Lung (tissue), 11 donors: ENCODE measurements at regions not wholly inside any gene's neighbourhood (a gene's known extent, or its start where the extent isn't known, plus 50 kb on each side); places are given as distances from the start of the nearest gene placed in this dataset.
"Not testable (repeated sequence)": the region's sequence is repeated elsewhere in the genome, so short reads cannot be mapped to it uniquely, and the experiment has no call there.

Source experiments
- ATAC-seq: fragments of 200-7000 bp; cut with Tn5 transposase; one replicate; pipeline ENCODE4 v1.9.1; 2020; ENCODE audit warnings: moderate number of reproducible peaks; ENCODE audit not compliant: insufficient read depth, low FRiP score
- DNase-seq, 3 donors: peaks; one replicate each; pipeline ENCODE4 v3.0.0-alpha.2; 2013 to 2017
- H3K27ac ChIP-seq, 2 donors: one replicate each; pipeline ENCODE4 v1.5.1; 2013; ENCODE audit warnings: mild to moderate bottlenecking in 2 of 2, moderate library complexity in 2 of 2, control low read depth in 1 of 2, inconsistent platforms in 1 of 2, low read depth in 1 of 2, low read length in 1 of 2
- H3K27me3 ChIP-seq, 3 donors: one replicate each; pipeline ENCODE4 v1.5.1; 2013; ENCODE audit warnings: low read length in 2 of 3; ENCODE audit not compliant: control insufficient read depth in 3 of 3, insufficient read depth in 3 of 3
- H3K36me3 ChIP-seq, 4 donors: one replicate each; pipeline ENCODE4 v1.5.1; 2013; ENCODE audit warnings: low read length in 4 of 4, mild to moderate bottlenecking in 1 of 4, moderate library complexity in 1 of 4; ENCODE audit not compliant: control insufficient read depth in 4 of 4, insufficient read depth in 4 of 4
- H3K4me1 ChIP-seq, 5 donors: one replicate each; pipeline ENCODE4 v1.5.1; 2013; ENCODE audit warnings: low read length in 5 of 5, mild to moderate bottlenecking in 2 of 5, moderate library complexity in 1 of 5; ENCODE audit not compliant: control insufficient read depth in 5 of 5, insufficient read depth in 5 of 5
- H3K4me3 ChIP-seq: one replicate; pipeline ENCODE4 v1.5.1; 2013; ENCODE audit warnings: mild to moderate bottlenecking, control low read depth, moderate library complexity
- H3K9ac ChIP-seq, 2 donors: one replicate each; pipeline ENCODE4 v1.5.1; 2013; ENCODE audit warnings: low read length in 2 of 2, control low read depth in 1 of 2; ENCODE audit not compliant: insufficient read depth in 1 of 2
- H3K9me3 ChIP-seq, 4 donors: one replicate each; pipeline ENCODE4 v1.5.1; 2013; ENCODE audit warnings: low read length in 3 of 4, mild to moderate bottlenecking in 1 of 4, moderate library complexity in 1 of 4; ENCODE audit not compliant: control insufficient read depth in 4 of 4, insufficient read depth in 3 of 4
- WGBS, 2 donors: extraction: QIAGEN DNeasy Blood & Tissue Kit; methylation state at CpG; one replicate each; pipeline ENCODE4 v1.1.7; 2013; 5-methylcytosine and 5-hydroxymethylcytosine counted together
- TF ChIP-seq, protein P1 (sequence below): IDR thresholded peaks from 2 replicates; pipeline ENCODE4 v1.5.1; 2012; ENCODE audit warnings: mild to moderate bottlenecking; ENCODE audit errors: control extremely low read depth, extremely low read depth
- donor health status: control.
- donor health status: control.
- donor health status: Bipolar disorder and iron deficiency.
- donor health status: healthy.
- donor health status: DM: yes; HTN: yes; CAD: no.

DNA sequence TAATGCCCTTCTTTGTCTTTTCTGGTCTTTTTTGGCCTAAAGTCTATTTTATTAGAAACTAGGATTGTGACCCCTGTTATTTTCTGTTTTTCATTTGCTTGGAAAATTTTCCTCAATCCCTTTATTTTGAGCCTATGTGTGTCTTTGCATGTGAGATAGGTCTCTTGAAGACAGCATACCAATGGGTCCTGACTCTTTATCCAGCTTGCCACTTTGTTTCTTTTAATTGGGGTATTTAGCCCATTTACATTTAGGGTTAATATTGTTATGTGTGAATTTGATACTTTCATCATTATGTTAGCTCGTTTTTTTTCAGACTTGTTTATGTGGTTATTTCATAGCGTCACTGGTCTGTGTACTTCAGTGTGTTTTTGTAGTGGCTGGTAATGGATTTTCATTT lies 682.6 kb downstream of the JRKL start:
- 75 to 82% methylated on average over 2 of the region's 2 CpGs for WGBS, 2 donors
- no peak overlapping the region for H3K27ac ChIP-seq
- TF ChIP-seq, protein P1, sequence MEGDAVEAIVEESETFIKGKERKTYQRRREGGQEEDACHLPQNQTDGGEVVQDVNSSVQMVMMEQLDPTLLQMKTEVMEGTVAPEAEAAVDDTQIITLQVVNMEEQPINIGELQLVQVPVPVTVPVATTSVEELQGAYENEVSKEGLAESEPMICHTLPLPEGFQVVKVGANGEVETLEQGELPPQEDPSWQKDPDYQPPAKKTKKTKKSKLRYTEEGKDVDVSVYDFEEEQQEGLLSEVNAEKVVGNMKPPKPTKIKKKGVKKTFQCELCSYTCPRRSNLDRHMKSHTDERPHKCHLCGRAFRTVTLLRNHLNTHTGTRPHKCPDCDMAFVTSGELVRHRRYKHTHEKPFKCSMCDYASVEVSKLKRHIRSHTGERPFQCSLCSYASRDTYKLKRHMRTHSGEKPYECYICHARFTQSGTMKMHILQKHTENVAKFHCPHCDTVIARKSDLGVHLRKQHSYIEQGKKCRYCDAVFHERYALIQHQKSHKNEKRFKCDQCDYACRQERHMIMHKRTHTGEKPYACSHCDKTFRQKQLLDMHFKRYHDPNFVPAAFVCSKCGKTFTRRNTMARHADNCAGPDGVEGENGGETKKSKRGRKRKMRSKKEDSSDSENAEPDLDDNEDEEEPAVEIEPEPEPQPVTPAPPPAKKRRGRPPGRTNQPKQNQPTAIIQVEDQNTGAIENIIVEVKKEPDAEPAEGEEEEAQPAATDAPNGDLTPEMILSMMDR = no peak
- H3K4me3 ChIP-seq = no peak overlapping the region
- ATAC-seq (no peak), DNase-seq (no peak)
- peaks cover 0 to 10% (median 7%) of the 10 kb centered on the region in 4 donors for H3K9me3 ChIP-seq
- no peaks in the 10 kb centered on the region for H3K36me3 ChIP-seq
- no peaks in the 10 kb centered on the region for H3K27me3 ChIP-seq
- no peaks in the 10 kb centered on the region for H3K4me1 ChIP-seq
- no peak overlapping the region for H3K9ac ChIP-seq

DNA sequence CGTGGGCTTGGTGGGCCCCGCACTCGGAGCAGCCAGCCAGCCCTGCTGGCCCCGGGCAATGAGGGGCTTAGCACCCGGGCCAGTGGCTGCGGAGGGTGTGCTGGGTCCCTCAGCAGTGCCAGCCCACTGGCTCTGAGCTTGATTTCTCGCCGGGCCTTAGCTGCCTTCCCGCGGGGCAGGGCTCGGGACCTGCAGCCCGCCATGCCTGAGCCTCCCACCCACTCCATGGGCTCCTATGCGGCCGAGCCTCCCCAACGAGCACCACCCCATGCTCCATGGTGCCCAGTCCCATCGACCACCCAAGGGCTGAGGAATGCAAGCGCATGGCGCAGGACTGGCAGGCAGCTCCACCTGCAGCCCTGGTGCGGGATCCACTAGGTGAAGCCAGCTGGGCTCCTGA lies 686.9 kb downstream of the JRKL start:
- not testable (repeated sequence) for H3K36me3 ChIP-seq, H3K27ac ChIP-seq, H3K4me1 ChIP-seq, DNase-seq, H3K4me3 ChIP-seq, ATAC-seq, H3K9ac ChIP-seq, H3K27me3 ChIP-seq, H3K9me3 ChIP-seq
- 93 to 94% methylated on average over 18 of the region's 19 CpGs for WGBS, 2 donors

DNA sequence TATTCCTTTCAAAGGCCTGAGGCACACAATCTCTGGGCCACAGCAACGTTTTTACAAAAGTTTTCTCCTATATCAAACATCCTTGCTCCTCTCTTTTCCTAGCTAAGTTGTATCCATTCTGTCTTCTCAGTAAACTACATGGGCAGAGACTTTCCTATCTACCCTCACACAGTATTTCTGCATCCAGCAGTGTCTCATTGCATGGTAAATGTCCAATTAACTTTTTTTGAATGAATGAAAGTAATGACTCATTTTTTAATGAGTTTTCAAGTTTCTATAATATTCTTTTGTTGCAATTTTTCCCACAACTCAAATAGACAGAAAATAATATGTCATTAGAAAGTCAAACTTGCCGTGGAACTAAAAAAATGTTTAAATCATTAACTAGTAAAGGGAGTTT lies 688.6 kb downstream of the JRKL start:
- H3K9ac ChIP-seq = no peak overlapping the region
- H3K4me3 ChIP-seq = no peak overlapping the region
- no peak for DNase-seq
- H3K9me3 ChIP-seq = peaks cover 0 to 4% (median 1%) of the 10 kb centered on the region in 4 donors
- H3K4me1 ChIP-seq = peaks cover 0 to 2% (median 0%) of the 10 kb centered on the region in 5 donors
- TF ChIP-seq, protein P1 = no peak
- no peak overlapping the region for H3K27ac ChIP-seq
- H3K27me3 ChIP-seq = no peaks in the 10 kb centered on the region
- H3K36me3 ChIP-seq = no peaks in the 10 kb centered on the region
- no peak for ATAC-seq
- WGBS, 2 donors = 44 to 59% methylated on average over 2 of the region's 2 CpGs

DNA sequence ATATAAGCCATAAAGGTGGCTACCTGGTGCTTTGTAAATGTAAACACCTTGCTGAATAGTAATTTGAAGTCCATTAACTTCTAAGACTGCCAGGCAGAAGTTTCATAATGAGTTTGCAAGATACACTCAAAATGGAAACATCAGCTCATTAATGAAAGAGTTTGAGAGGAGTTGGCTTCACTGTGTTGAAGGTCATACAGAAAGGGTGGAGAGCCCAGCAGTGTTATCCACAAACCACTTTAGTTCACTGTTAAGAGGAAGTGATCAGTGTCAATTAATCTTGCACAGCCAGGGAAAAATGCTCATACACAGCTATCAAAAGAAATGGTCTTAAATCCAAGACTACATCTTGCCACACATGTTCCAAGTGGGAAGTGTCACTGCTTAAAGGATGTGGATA lies 689.4 kb downstream of the JRKL start:
- Histone ChIP-seq H3K4me1 (peaks cover 0 to 2% (median 0%) of the 10 kb centered on the region in 5 donors), H3K27me3 (no peaks in the 10 kb centered on the region), H3K4me3 (no peak overlapping the region), H3K27ac (no peak overlapping the region), H3K36me3 (no peaks in the 10 kb centered on the region), H3K9me3 (no peaks in the 10 kb centered on the region), H3K9ac (no peak overlapping the region)
- DNase-seq (no peak), ATAC-seq (no peak)
- TF ChIP-seq, protein P1 = no peak
